Keratinocyte (primary cell): ENCODE measurements at regions not wholly inside any gene's neighbourhood (a gene's known extent, or its start where the extent isn't known, plus 50 kb on each side); places are given as distances from the start of the nearest gene placed in this dataset.
A peak's percentile ranks its signal among the peaks of the same experiment; 100 is the strongest.

Experiments used
- DNase-seq: peaks from one replicate; pipeline ENCODE4 v3.0.0-alpha.2; 2011; ENCODE audit warnings: low read depth, missing footprints, low spot score
- FAIRE-seq: peaks from 2 replicates; lab custom pipeline; 2011; peaks lifted over from hg19 to GRCh38; lab: Jason Lieb, UNC
- H2AFZ ChIP-seq: 2 replicates; pipeline ENCODE4 v1.6.0; 2012; ENCODE audit warnings: low read length, control low read depth, inconsistent platforms; ENCODE audit not compliant: control insufficient read depth
- H3K27ac ChIP-seq: 2 replicates; pipeline ENCODE4 v1.5.1; 2011; ENCODE audit warnings: low read length; ENCODE audit not compliant: control insufficient read depth, insufficient read depth
- H3K27me3 ChIP-seq: 3 replicates; pipeline ENCODE4 v1.6.0; 2011; ENCODE audit warnings: low read length; ENCODE audit not compliant: control insufficient read depth, insufficient read depth; ENCODE audit errors: extremely low read depth
- H3K36me3 ChIP-seq, 2 experiments: 2 replicates in 1 of 2; 3 replicates in 1 of 2; pipeline ENCODE4 v1.5.1; 2011; ENCODE audit warnings: low read length in 2 of 2, mild to moderate bottlenecking in 1 of 2; ENCODE audit not compliant: control insufficient read depth in 2 of 2, insufficient read depth in 2 of 2; ENCODE audit errors: extremely low read depth in 1 of 2
- H3K4me1 ChIP-seq: 3 replicates; pipeline ENCODE4 v1.5.1; 2011; ENCODE audit warnings: low read length; ENCODE audit not compliant: control insufficient read depth, insufficient read depth; ENCODE audit errors: extremely low read depth
- H3K4me2 ChIP-seq: 3 replicates; pipeline ENCODE4 v1.6.0; 2011; ENCODE audit warnings: low read depth, low read length; ENCODE audit not compliant: control insufficient read depth, insufficient read depth; ENCODE audit errors: extremely low read depth
- H3K4me3 ChIP-seq, 3 experiments: fragments of 200-600 bp in 1 of 3; sonication (generic) in 1 of 3; 2 replicates in 2 of 3; 3 replicates in 1 of 3; pipeline ENCODE4 v1.5.1; 2011 to 2016; ENCODE audit warnings: low read length in 3 of 3, mild to moderate bottlenecking in 3 of 3, control low read depth in 2 of 3, inconsistent platforms in 1 of 3, low read depth in 1 of 3, mixed read lengths in 1 of 3, mixed run types in 1 of 3, moderate library complexity in 1 of 3; ENCODE audit not compliant: control insufficient read depth in 2 of 3, insufficient read depth in 2 of 3; ENCODE audit errors: extremely low read depth in 1 of 3
- H3K79me2 ChIP-seq: 2 replicates; pipeline ENCODE4 v1.6.0; 2012; ENCODE audit warnings: low read length; ENCODE audit not compliant: control insufficient read depth, insufficient read depth
- H3K9ac ChIP-seq: 3 replicates; pipeline ENCODE4 v1.6.0; 2011; ENCODE audit warnings: low read length; ENCODE audit not compliant: control insufficient read depth, insufficient read depth; ENCODE audit errors: extremely low read depth
- H3K9me1 ChIP-seq: 3 replicates; pipeline ENCODE4 v1.6.0; 2011; ENCODE audit warnings: low read length; ENCODE audit not compliant: control insufficient read depth, insufficient read depth; ENCODE audit errors: extremely low read depth
- H3K9me3 ChIP-seq: 2 replicates; pipeline ENCODE4 v1.5.1; 2012; ENCODE audit warnings: low read depth, low read length; ENCODE audit not compliant: control insufficient read depth
- H4K20me1 ChIP-seq: 3 replicates; pipeline ENCODE4 v1.6.0; 2011; ENCODE audit warnings: low read length; ENCODE audit not compliant: control insufficient read depth, insufficient read depth; ENCODE audit errors: extremely low read depth
- CTCF ChIP-seq, 3 experiments: IDR thresholded peaks in 1 of 3; conservative IDR thresholded peaks in 1 of 3; optimal IDR thresholded peaks in 1 of 3; 2 replicates in 2 of 3; 3 replicates in 1 of 3; pipeline versions ENCODE3 to v1.5.1; 2011; ENCODE audit warnings: low read length in 3 of 3, mild to moderate bottlenecking in 3 of 3, moderate library complexity in 2 of 3, control low read depth in 1 of 3, inconsistent platforms in 1 of 3; ENCODE audit not compliant: insufficient read depth in 2 of 3; ENCODE audit errors: extremely low read depth in 1 of 3
- EZH2 ChIP-seq: IDR thresholded peaks from one replicate; pipeline ENCODE4 v1.6.1; 2012; ENCODE audit warnings: inconsistent platforms, mild to moderate bottlenecking, low read length, moderate library complexity
- dilution Hi-C: fragments of 300-500 bp; cut with MboI; formaldehyde crosslinking; loops from one replicate; pipeline ENCODE4 v1.7.0; 2020; ENCODE audit warnings: low sequenced_read_pairs; ENCODE audit not compliant: extremely low pct_ligation_motif_present

- Histone ChIP-seq H3K4me2 (no peak overlapping the region), H3K9me3 (no peaks in the 10 kb centered on the region), H3K36me3 (no peaks in the 10 kb centered on the region), H3K9ac (no peak overlapping the region), H2AFZ (no peak overlapping the region), H3K4me3 (no peak overlapping the region), H3K27me3 (peaks cover 10% of the 10 kb centered on the region), H3K9me1 (no peaks in the 10 kb centered on the region), H3K27ac (no peak overlapping the region), H4K20me1 (no peaks in the 10 kb centered on the region), H3K4me1 (no peaks in the 10 kb centered on the region), H3K79me2 (no peaks in the 10 kb centered on the region)
- FAIRE-seq (no peak), DNase-seq (no peak)
- TF ChIP-seq CTCF (optimal IDR thresholded peaks at IDR 0.05 in 1 of 3, IDR thresholded peaks at IDR 0.05 in 1 of 3, conservative IDR thresholded peaks at IDR 0.05 in 1 of 3; ENCODE audit: extremely low read depth in 1 of 3, insufficient read depth in 2 of 3, low read length in 3 of 3) (peak in 1 of 3 experiments; percentile 21), EZH2 (no peak)
- dilution Hi-C loops = no loop called here
These were observed 82.0 kb downstream of the MICALL2 start for GRCh38 chr7:1377111-1377909.

DNA sequence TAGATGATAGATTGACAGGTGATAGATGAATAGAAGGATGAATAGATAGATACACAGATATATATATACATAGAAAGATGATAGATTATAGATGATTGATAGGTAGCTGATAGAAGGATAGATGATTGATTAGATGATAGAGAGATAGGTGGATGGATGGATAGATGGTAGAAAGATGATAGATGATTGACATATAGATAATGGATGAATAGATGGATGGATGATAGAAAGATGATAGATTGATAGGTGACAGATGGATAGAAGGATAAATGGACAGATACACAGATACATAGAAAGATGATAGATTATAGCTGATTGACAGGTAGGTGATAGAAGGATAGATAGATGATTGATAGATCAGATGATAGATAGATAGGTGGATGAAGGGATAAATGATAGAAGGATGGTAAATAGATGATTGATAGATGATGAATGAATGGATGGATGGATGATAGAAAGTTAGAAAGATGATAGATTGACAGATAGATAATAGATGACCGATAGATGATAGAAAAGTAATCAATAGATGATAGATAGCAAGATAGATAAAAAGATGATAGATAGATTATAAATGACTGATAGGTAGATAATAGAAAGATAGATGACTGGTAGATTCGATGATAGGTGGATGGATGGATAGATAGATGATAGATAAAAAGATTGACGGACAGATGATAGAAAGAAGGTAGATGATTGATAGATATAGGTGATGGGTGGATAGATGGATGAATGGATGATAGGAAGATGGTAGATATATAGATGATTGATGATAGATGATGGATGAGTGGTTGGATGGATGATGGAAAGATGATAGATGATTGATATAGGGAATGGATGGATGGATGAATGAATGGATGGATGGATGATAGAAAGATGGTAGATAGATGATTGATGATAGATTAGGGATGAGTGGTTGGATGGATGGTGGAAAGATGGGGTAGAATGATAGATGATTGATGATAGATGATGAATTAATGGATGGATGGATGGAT lies 80.4 kb downstream of the MICALL2 start:
- FAIRE-seq (no peak), DNase-seq (no peak)
- Histone ChIP-seq H3K9ac (no peak overlapping the region), H3K9me1 (no peaks in the 10 kb centered on the region), H3K27me3 (peaks cover 6% of the 10 kb centered on the region), H2AFZ (no peak overlapping the region), H3K4me2 (no peak overlapping the region), H3K4me1 (no peaks in the 10 kb centered on the region), H3K36me3 (no peaks in the 10 kb centered on the region), H3K9me3 (no peaks in the 10 kb centered on the region), H3K79me2 (no peaks in the 10 kb centered on the region), H3K4me3 (no peak overlapping the region), H3K27ac (no peak overlapping the region), H4K20me1 (no peaks in the 10 kb centered on the region)
- no peak for TF ChIP-seq EZH2
- no peak for TF ChIP-seq CTCF (optimal IDR thresholded peaks at IDR 0.05 in 1 of 3, IDR thresholded peaks at IDR 0.05 in 1 of 3, conservative IDR thresholded peaks at IDR 0.05 in 1 of 3; ENCODE audit: extremely low read depth in 1 of 3, insufficient read depth in 2 of 3, low read length in 3 of 3)
- dilution Hi-C loops = no loop called here
